Activated naive CD4-positive, alpha-beta T cell treated with Interleukin-2 at 50 U/mL for 16 hours (primary cell): ENCODE measurements at regions not wholly inside any gene's neighbourhood (a gene's known extent, or its start where the extent isn't known, plus 50 kb on each side); places are given as distances from the start of the nearest gene placed in this dataset.

ENCODE experiments used
- DNase-seq: peaks from one replicate; pipeline ENCODE4 v3.0.0-alpha.2; 2020

DNA sequence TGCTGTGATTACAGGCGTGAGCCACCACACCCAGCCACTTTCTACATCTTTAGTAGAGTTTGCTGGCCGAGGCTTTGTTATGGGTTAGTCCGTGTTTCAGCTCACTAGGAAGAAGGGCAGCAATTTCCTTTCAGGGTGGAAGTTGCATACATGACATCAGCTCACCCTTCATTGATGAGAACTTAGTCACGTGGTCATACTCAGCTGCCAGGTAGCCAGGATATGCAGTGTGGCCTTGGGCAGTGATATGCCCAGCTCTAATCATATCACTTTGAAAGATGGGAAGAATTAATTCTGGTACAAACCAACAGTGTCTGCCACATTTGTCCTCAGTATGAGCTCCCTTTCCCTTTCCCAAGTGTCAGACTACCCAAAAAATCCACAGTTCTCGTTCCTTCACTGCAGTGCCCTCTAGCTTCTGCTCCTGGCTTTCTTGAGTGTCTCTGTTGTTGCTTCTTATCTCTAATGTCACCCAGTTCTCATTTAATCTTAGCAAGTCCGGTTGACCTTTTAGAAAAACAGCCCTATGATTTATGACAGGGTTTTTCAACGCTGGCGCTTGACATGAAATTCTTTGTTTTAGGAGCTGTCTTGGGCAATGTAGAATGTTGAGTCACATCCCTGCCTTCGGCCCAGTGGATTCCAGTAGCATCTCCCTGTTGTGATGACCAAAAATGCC, 108.7 kb upstream of the ITGB1 start:
- no peak for DNase-seq

DNA sequence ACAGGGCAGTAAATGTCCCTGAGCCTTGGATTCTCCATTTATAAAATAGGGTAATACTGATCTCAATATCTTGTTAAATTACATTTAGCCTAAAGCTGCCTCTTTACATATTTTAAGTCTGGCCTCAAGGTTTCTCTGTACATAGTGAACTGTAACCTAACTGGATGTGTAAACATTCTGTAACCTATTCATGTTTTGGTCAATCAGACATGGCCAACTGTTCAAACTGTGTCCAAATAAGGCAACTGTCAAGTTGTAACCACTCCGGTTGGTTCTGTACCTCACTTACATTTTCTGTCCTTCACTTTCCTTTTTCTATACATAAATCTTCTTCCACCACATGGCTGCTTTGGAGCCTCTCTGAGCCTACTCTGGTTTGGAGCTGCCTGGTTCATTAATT, 107.1 kb upstream of the ITGB1 start:
- DNase-seq, result no peak

DNA sequence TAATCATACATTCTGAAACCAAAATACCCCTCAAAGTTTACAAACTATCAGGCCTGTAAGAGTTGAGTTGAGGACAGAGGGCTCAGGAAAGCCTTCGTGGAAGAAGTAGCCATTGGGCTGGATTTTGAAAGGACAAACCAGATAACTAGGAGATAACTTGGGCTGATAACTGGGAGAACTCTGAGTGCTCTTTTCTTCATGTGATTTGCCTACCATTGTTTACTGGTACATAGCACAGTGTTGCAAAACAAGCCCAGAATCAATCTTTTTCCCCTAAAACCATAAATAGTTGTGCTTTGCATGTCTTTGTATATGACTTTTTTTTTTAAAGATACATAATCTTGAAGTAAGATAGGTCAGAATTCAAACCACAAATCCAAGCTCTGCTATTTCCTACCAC, 106.7 kb upstream of the ITGB1 start:
- DNase-seq, result no peak

DNA sequence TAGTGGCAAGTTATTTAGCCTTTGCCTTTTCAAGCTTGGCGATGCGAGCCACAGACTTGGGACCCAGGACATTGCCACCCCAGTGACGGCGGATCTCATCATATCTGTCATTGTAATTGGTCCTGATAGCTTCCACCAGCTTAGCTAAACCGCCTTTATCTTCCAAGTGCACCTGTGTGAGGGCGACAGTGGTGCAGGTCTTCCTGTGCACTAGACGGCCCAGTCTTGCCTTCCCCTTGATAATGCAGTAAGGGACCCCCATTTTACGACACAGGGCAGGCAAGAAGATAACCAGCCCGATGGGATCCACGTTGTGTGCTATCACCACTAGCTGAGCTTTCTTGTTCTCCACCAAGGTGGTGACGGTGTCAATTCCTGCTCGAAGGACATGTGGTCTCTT, 99.6 kb upstream of the ITGB1 start:
- DNase-seq, result no peak

DNA sequence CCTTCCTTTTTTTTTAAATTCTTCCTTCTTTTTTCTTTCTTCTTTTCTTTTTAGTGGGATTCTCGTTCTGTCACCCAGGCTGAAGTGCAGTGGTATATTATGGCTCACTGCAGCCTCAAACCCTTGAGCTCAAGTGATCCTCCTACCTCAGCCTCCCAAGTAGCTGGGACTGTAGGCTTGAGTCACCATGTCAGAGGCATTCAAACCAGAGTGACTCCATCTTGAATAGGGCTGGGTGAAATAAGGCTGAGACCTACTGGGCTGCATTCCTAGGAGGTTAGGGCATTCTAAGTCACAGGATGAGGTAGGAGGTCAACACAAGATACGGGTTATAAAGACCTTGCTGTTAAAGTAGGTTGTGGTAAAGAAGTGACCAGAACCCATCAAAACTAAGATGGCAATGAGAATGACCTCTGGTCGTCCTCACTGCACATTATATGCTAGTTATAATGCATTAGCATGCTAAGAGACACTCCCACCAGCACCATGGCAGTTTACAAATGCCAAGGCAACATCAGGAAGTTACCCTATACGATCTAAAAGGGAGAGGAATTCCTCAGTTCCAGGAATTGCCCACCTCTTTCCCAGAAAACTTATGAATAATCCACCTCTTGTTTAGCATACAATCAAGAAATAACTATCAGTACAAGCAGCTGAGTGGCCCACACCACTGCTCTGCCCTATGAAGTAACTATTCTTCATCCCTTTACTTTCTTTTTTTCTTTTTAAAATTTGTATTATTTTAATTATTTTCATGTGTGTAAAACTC, 99.0 kb upstream of the ITGB1 start:
- DNase-seq, result no peak

DNA sequence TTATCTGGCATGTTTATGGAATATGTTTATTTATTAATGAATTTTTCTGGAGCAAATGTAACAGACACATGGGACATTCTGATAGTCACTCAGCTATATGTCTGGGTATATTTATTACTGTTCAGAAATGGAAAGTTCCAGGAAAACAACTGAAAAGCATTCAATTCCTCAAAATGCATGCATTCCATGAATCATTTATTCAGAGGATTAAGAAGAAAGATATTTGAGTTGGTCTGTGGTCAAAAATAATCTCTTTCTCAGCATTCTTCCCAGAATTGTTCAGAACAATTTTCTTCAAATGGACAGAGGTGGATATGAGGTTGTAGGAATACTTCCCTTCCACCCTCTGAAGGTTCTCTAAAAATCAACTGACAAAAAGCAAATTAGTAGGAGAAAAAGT, 97.6 kb upstream of the ITGB1 start:
- DNase-seq, result no peak

DNA sequence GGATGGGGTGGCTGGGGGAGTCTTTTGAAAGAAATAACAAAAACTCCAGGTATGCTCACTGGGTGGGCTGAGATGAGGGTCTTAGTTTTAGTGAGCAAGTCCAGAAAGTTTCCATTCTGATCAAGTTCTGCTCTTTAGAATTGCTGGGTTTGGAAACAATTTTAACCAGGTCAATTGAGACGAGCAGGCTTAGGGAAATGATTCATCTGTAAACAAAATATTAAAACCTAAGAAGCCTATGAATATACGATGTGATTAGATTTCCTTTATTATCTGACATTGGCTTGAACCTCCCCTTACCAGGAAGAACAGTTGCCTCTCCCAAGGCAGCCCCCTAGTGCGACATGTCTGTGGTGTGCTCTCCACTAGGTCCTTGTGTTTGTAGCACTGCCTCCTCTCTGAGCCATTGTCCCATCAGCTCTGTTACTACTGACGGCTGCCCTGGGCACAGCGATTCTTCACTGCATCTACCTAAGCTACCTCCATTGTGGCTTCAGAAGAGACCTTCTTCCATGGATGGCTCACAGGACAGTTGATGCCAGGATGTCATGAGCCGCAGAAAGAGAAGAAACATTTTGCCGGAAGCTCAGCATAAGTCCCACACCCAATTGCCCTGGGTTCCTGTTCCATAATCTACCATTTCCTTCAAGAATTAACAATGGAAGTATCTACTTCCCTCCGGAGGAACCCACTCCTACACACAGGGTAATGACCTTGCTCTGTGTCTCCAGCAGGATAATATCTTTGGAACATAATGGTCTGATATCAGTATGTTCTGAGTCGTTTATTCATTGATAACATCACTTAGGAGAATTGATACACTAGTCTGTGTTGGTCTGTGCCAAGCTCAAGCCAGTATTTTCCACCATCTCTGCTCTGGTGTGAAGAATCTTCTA, 95.1 kb upstream of the ITGB1 start:
- DNase-seq, result no peak

DNA sequence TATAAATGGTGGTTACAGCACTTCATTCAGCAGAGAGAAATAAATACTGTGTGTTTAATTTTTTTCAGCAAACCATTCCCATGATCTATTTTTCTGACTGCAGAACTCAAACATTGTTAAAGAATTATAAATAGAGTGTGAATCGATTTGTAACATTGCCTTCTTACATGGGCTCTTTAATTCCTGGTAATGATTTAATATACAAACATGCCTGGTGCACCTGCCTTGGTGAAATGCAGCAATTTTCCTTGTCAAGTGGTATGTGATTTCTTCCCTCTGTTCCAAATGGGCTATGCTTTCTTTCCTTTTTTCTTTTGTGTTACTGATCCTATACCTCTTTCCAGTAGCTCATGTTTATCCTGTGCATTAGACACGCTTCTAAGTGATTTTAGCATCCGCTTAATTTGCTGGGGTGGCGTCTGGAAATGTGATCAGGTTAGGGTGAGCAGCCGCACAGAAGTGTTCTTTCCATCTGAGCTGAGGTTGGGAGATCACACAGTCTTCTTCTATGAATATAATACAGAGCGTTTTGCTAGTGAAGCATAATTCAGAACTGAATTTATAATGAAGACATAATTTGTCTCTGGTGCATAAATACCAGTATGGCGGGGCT, 94.3 kb upstream of the ITGB1 start:
- no peak for DNase-seq

DNA sequence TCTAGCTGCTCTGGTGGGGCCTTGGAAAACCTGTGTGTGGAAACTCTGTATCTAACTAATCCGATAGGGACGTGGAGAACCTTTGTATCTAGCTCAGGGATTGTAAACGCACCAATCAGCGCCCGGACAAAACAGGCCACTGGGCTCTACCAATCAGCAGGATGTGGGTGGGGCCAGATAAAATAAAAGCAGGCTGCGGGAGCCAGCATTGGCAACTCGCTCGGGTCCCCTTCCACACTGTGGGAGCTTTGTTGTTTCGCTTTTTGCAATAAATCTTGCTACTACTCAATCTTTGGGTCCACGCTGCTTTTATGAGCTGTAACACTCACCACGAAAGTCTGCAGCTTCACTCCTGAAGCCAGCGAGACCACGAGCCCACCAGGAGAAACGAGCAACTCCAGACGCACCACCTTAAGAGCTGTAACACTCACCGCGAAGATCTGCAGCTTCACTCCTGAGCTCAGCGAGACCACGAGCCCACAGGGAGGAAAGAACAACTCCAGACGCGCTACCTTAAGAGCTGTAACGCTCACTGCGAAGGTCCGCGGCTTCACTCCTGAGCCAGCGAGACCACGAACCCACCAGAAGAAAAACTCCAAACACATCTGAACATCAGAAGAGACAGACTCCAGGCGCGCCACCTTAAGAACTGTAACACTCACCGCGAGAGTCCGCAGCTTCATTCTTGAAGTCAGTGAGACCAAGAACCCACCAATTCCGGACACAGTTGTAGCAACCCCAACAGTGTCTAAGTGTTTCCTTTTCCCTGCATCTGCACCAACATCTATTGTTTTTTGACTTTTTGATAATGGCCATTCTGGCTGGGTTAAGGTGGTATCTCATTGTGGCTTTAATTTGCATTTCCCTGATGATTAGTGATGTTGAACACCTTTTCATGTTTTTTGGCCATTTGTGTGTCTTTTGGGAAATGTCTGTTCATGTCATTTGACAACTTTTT, 92.2 kb upstream of the ITGB1 start:
- DNase-seq, result peak; percentile 21

DNA sequence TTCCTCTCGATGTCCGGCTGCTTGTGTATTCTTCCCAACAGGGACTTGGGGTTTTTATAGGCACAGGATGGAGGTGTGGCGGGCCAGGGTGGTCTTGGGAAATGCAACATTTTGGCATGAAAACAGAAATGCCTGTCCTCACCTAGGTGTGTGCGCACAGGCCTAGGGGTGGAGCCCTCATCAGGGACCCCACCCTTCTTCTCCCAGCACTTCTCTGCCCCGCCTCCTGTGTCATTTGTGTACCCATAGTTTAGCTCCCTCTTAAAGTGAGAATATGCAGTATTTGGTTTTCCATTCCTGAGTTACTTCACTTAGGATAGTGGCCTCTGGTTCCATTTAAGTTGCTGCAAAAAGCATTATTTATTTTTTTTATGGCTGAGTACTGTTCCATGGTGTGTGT, 90.2 kb upstream of the ITGB1 start:
- DNase-seq, result no peak

DNA sequence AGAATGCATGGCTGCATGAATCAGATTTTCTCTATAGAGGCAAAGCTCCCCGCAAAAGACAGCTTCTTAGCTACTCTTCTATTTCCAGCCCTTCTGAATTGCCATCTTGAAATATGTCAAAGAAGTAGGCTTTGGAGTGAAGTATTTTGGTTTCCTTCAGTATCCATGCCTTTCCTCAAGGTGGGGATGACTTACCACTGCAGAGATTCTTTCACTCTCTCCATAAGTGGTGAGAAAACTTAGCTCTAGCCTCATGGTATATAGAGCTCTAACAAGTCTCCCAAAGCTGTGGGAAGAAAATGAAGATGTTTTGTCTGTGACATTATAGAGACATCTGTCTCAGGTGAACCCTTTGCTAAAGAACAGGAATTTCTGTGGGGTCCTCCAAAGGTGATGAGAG, 89.6 kb upstream of the ITGB1 start:
- DNase-seq, result no peak

DNA sequence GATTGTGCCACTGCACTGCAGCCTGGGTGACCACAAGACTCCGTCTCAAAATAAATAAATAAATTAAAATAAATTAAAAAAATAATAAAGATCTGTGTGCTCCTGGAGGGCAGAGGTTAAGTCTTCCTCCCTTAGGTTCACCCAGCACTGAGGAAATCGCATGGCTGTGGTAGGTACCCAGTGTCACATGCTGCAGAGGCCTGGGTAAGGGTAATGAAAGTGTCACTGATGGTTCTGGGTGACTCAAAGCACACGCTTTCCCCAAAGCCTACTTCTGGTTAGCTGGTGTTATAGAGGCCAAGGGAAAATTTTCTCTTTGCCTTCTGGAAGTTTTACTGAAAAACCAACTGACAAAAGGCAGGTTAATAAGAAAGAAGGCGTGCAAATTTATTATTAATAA, 88.8 kb upstream of the ITGB1 start:
- DNase-seq, result no peak

DNA sequence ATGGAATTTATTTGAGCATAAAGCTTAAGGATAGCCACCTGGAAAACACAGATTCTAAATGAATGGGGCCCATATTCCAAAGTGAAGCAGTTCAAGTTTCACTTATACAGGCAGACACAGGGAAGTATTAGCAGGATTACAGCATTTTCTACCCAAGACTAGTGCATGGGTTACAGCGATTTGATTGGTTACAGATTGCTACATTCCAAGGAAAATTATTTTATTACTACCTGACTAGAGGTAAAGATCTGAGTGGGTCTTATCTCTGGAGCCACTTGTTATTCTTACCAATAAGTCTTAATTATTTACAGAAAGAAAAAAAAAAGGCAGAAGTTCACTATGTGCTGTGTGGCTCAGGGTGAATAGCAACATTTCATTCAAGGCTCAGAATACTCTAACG, 87.4 kb upstream of the ITGB1 start:
- DNase-seq, result no peak

DNA sequence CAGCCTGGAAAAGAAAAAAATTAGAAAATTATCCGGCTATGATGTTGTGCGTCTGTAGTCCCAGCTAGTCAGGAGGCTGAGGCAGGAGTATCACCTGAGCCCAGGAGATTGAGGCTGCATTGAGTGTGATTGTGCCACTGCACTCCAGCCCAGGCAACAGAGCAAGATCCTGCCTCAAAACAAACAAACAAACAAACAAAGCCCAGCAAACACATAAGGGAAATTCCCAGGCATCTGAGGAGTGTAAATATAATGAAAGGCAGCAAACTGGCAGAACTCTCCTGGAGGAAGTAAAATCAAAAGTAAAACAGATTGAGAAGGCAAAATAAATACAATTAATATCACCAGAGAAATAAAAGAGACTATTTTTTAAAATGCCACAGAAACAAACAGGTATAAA, 84.5 kb upstream of the ITGB1 start:
- no peak for DNase-seq

DNA sequence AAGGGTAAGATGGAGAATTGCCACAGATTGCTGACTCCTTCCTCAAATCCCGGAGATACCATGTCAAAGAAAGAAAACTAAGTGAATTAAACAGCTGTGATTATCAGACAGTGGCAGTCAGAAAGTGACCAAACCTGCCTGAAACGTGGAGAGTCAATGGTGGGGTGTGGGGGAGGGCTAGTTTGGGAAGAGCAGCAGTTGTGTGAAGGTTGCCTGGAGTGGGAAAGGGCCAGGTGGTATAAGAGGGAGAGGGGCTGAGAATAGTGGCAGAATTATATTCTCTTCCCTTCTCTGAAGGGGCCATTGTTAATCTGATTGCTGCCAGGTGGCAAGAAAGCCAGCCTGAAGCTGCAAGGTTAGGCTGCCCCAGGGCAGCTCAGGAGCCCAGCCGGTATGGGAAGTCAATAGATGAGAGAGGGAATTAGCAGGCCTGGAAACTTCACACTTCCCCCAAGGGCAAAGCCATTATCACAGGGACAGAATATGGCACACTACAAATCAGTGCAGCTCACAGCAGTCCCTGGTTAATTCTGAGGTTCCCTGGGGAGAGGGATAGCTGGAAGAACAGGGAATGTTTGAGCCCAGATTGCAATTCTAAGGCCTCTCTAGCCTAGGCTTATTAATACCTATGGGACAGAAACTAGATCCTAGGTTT, 83.9 kb upstream of the ITGB1 start:
- no peak for DNase-seq

DNA sequence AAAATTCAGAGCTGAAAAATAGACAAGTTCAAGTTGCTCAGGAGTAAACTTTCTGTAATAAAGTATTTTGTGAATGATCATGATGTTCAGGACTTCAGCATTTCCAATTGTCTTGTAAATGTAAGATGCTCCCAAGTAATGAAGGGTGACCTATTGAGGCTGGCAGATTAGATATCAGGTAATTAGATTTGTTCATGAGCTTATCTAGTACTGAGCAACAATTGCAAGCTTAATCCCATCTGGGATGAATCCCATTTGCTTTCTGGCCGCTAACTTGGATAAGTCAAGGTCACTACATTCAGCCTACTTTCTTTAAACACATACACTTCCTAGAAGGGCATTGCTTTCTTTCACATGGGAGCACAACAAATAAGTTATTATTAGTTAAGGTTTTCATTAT, 82.4 kb upstream of the ITGB1 start:
- DNase-seq, result no peak

DNA sequence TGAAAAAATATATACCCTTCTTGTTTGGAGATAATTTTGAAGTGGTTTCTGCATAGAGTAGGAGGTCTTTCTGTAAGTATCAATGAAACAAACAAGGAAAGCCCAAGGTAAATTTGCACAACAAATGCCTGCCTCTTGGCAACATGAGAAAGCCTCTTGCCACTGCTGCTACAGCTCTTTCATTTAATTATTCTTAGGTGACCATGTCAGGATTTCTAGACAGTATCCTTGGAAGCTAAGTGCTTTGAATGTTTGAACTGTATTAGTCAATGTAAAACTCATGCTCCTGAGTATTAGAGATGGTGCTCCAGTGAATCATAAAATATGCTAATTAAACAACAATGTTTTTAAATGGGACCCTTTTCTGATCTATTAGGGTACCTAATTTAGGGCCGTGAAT, 81.2 kb upstream of the ITGB1 start:
- DNase-seq, result no peak

DNA sequence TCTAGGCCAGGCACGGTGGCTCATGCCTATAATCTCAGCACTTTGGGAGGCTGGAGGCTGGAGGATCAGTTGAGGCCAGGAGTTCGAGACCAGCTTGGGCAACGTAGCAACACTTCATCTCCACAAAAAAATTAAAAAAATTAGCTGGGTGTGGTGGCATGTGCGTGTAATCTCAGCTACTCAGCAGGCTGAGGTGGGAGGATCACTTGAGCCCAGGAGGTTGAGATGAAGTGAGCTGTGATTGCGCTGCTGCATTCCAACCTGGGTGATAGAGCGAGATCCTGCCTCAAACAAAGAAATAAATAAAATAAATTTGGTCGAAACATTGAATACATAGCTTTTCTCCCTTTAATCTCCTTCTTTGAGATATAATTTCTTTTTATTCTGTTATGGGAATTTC, 80.6 kb upstream of the ITGB1 start:
- DNase-seq, result no peak

DNA sequence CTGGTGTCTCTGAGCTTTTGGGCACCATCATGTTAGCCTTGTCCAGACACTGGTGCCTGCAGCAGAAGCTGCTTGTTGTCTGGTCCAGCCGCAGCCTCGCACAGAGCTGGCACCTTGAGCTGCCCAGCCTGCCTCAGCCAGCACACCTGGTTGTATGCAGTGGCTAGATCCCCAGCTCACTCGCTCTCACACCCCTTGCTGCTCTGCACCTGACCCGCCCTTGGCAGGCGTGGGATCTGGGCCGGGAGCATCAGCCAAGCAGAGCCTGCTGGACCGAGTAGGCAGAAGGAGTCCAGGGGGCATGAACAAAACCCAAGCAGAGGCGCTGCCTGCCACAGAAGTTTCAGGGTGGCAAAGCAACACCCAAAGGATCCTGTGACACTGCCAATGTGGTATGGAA, 79.7 kb upstream of the ITGB1 start:
- DNase-seq, result no peak

DNA sequence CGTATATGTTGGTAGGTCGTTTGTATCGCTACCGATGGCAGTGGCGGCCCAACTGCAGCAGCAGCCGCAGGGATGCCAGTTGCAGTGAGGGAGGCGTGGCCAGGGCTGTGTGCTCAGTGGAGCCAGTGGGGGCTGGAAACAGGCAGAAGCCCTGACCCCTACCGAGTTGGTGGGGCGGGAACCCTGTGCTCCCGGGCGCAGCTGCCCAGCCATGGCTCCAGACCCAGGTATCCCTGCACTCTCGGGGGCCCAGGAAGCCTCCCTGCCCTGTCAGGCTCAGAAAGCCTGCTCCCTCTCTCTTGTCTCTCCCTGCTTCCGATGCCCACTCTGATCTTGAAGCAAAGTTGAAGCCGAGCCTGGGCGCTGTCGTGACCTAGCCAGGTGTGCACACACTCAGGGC, 78.6 kb upstream of the ITGB1 start:
- DNase-seq, result no peak

DNA sequence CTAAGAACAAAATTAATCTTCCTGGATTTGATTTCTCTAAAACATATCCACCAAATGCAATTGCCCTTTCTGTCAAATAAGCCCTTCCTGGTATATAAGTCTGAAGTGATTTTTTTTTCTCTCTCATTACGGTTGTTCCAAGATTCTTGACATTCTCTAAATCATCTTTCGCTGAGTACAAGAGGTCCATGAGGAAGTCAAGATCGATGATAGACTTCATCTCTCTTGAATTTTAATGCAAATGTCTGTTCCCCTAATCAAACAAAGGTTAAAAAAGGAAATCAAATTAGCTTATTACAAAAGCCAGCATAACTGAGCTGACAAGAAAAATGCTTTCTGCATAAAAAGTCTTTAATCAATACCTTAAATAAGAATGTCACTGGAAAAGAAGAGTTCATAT, 77.4 kb upstream of the ITGB1 start:
- no peak for DNase-seq

DNA sequence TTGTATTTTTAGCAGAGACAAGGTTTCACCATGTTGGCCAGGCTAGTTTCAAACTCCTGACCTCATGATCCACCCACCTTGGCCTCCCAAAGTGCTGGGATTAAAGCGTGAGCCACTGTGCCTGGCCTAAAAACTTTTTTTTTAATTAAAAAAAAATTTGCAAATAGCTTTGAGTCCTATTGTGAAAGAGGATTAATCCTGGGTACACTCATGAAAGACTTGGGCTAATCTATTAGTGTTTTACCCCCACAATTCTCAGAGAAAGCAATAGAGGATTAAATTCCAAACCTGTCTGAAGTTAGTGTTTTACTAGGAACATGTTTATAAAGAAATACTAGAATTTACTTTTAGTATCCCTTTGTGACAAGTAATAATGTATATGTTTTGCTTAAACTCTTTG, 76.9 kb upstream of the ITGB1 start:
- DNase-seq, result no peak
